Neural cell (in vitro differentiated cells): ENCODE measurements at regions not wholly inside any gene's neighbourhood (a gene's known extent, or its start where the extent isn't known, plus 50 kb on each side); places are given as distances from the start of the nearest gene placed in this dataset.

Experiments
- H2AFZ ChIP-seq: fragments of 200-600, 300-800 bp; sonication (generic), shearing (Covaris generic); 2 replicates; pipeline ENCODE4 v1.6.0; 2014; ENCODE audit warnings: low read depth, mild to moderate bottlenecking, antibody characterized with exemption, low read length, moderate library complexity
- H3F3A ChIP-seq: fragments of 200-600 bp; shearing (Covaris generic); 2 replicates; pipeline ENCODE4 v1.6.1; 2016; ENCODE audit warnings: mild to moderate bottlenecking, moderate library complexity, mixed read lengths, antibody characterized with exemption, low read length; ENCODE audit not compliant: insufficient read depth, poor library complexity, severe bottlenecking
- H3K27ac ChIP-seq: fragments of 200-600, 300-800 bp; sonication (generic), shearing (Covaris generic); 2 replicates; pipeline ENCODE4 v1.5.1; 2014; ENCODE audit warnings: mild to moderate bottlenecking, low read length, moderate library complexity
- H3K27me3 ChIP-seq: fragments of 300-800, 200-600 bp; sonication (generic), shearing (Covaris generic); 2 replicates; pipeline ENCODE4 v1.6.0; 2014; ENCODE audit warnings: mild to moderate bottlenecking, low read depth, low read length, moderate library complexity; ENCODE audit not compliant: insufficient read depth
- H3K36me3 ChIP-seq: fragments of 300-800, 200-600 bp; sonication (generic), shearing (Covaris generic); 2 replicates; pipeline ENCODE4 v1.5.1; 2014; ENCODE audit warnings: mild to moderate bottlenecking, antibody characterized with exemption, low read length, moderate library complexity; ENCODE audit not compliant: insufficient read depth
- H3K4me2 ChIP-seq: fragments of 300-800, 200-600 bp; sonication (generic), shearing (Covaris generic); 2 replicates; pipeline ENCODE4 v1.6.0; 2014; ENCODE audit warnings: mild to moderate bottlenecking, low read length
- H3K4me3 ChIP-seq: fragments of 300-800, 200-600 bp; sonication (generic), shearing (Covaris generic); 2 replicates; pipeline ENCODE4 v1.5.1; 2014; ENCODE audit warnings: mild to moderate bottlenecking, low read length, moderate library complexity
- H3K79me2 ChIP-seq: fragments of 200-600 bp; shearing (Covaris generic); replicated peaks from 2 replicates; pipeline ENCODE4 v1.6.0; 2014; ENCODE audit warnings: mild to moderate bottlenecking, low read length, moderate library complexity; ENCODE audit not compliant: insufficient read depth
- H3K9ac ChIP-seq: fragments of 300-800, 200-600 bp; sonication (generic), shearing (Covaris generic); 2 replicates; pipeline ENCODE4 v1.6.1; 2016; ENCODE audit warnings: mild to moderate bottlenecking, low read length, mixed read lengths
- H3K9me2 ChIP-seq: fragments of 200-600 bp; shearing (Covaris generic); 2 replicates; pipeline ENCODE4 v1.6.1; 2016; ENCODE audit warnings: mild to moderate bottlenecking, low read length, mixed read lengths; ENCODE audit not compliant: insufficient read depth
- H3K9me3 ChIP-seq: fragments of 200-600, 300-800 bp; sonication (generic), shearing (Covaris generic); 2 replicates; pipeline ENCODE4 v1.6.1; 2016; ENCODE audit warnings: mild to moderate bottlenecking, mixed run types, low read length, moderate library complexity, mixed read lengths
- H4K20me1 ChIP-seq: fragments of 200-600 bp; shearing (Covaris generic); 2 replicates; pipeline ENCODE4 v1.6.1; 2016; ENCODE audit warnings: mild to moderate bottlenecking, mixed run types; ENCODE audit not compliant: insufficient read depth
- EP300 ChIP-seq: fragments of 450-650 bp; conservative IDR thresholded peaks from 2 replicates; pipeline ENCODE4 v1.6.1; 2014; ENCODE audit warnings: antibody characterized with exemption, mild to moderate bottlenecking, moderate library complexity; ENCODE audit not compliant: poor library complexity, severe bottlenecking
- EZH2 ChIP-seq: fragments of 200-600, 300-800 bp; shearing (Covaris generic), sonication (generic); IDR thresholded peaks from 2 replicates; pipeline ENCODE4 v1.6.1; 2014; ENCODE audit warnings: antibody characterized with exemption, low read length, borderline replicate concordance, mild to moderate bottlenecking; ENCODE audit not compliant: insufficient read depth, poor library complexity, severe bottlenecking
- POLR2AphosphoS5 ChIP-seq: IDR thresholded peaks from 2 replicates; pipeline ENCODE4 v1.6.1; 2012
- RAD21 ChIP-seq: fragments of 450-650 bp; conservative IDR thresholded peaks from 2 replicates; pipeline ENCODE4 v1.6.1; 2014; ENCODE audit warnings: antibody characterized with exemption, mild to moderate bottlenecking, moderate library complexity
- REST ChIP-seq: IDR thresholded peaks from 2 replicates; pipeline ENCODE4 v1.6.1; 2012; ENCODE audit warnings: borderline replicate concordance
- SMC3 ChIP-seq: fragments of 450-650 bp; conservative IDR thresholded peaks from 2 replicates; pipeline ENCODE4 v1.6.1; 2014; ENCODE audit warnings: antibody characterized with exemption, mild to moderate bottlenecking, moderate library complexity; ENCODE audit not compliant: poor library complexity
- TAF1 ChIP-seq: IDR thresholded peaks from 2 replicates; pipeline ENCODE4 v1.6.1; 2012; ENCODE audit warnings: low read depth
- TF ChIP-seq, protein P1 (sequence below): fragments of 450-650 bp; IDR thresholded peaks from 2 replicates; pipeline ENCODE4 v1.5.1; 2014; ENCODE audit warnings: antibody characterized with exemption, mild to moderate bottlenecking, moderate library complexity; ENCODE audit not compliant: poor library complexity, severe bottlenecking

DNA sequence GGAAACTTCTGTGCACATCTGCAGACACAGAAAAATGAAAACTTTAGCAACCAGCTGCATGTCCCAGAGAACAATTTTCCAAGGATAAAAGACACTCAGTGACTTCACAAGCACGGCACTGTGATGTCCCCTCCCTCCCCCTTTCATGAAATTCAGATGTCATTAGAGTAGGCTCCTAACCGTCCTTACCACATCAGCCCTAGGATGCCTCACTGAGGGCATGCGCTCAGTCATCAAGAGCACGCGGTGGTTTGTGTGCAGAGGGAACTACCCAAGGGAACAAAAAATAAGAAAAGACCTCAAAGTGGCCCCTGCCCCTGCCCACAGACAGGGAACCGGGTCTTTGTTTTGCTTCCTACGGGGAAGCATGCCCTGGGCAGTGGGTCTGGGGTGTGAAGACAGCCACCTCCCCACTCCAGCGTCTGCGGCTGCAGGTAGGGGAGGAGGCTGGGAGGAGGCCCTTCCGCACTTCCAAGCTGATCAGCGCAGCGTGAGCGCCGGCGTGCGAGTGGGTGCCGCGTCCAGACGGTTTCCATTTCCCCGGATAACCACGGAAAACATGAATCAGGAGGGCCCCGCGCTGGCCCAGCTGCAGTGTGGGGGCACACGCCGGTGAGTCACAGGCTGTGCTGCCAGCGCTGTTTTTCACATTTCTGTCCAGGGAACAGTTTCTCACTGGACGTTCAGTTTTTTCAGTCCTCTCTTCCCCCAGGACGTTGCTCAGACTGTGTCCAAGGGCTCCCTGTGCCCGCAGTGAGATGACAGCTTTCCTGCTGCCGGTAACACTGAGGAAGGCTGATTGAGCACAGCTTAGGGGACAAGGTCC lies 70.6 kb downstream of the COPS8 start:
- no peaks in the 10 kb centered on the region for H3K27me3 ChIP-seq
- no peaks in the 10 kb centered on the region for H3K36me3 ChIP-seq
- no peak overlapping the region for H3K9ac ChIP-seq
- H3K4me3 ChIP-seq: no peak overlapping the region
- no peaks in the 10 kb centered on the region for H3K79me2 ChIP-seq
- H4K20me1 ChIP-seq: no peaks in the 10 kb centered on the region
- no peak overlapping the region for H3K4me2 ChIP-seq
- H3K27ac ChIP-seq: no peak overlapping the region
- H3K9me3 ChIP-seq: no peaks in the 10 kb centered on the region
- H3F3A ChIP-seq: no peaks in the 10 kb centered on the region
- H3K9me2 ChIP-seq: no peaks in the 10 kb centered on the region
- H2AFZ ChIP-seq: no peak overlapping the region
- TF ChIP-seq EP300 (no peak), POLR2AphosphoS5 (no peak)

DNA sequence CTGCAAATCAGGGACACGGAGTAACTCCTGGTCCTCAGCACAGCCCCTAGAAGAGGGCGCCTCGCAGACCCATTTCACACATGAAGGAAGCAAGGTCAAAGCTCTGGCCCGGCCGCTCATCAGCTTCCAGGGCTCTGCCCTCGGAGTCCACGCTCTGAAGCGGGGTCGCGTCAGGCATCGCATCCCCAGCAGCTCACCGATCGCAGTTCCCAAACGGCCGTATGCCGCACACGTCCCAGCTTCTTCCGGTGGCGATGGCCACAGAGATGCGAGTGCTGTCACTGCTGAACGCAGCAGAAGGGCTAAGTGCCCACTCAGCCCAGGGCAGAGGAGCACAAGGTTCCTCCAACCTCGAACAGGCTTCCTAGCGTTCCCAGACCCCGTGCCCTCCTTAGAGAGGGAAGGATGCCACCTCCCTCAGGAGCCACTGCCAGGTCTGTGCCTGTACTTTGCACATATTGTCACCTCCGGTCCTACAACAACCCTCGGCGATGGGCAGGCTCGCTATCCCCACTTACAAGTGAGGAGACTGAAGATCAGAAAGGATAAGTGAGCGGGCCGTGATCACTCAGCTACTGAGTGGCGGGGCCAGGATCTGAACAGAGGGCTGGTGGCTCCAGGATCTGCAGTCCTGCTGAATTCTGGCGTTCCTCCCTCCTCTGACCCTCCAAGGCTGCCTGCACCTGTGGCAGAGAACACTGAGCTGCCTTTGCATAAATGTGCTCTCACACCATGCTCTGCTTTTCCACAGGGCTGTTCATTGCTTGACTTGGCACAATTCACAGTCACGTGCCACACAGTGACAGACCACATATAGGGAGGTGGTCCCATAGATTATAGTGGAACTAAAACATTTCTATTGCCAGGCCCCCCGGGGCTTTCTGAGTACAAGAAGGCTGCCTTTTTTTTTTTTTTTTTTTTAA lies 71.4 kb downstream of the COPS8 start:
- Histone ChIP-seq H4K20me1 (no peaks in the 10 kb centered on the region), H3K4me2 (no peak overlapping the region), H2AFZ (no peak overlapping the region), H3K36me3 (no peaks in the 10 kb centered on the region), H3K9me2 (no peaks in the 10 kb centered on the region), H3K79me2 (no peaks in the 10 kb centered on the region), H3K4me3 (no peak overlapping the region), H3K27me3 (no peaks in the 10 kb centered on the region), H3K9ac (no peak overlapping the region), H3K9me3 (no peaks in the 10 kb centered on the region), H3F3A (no peaks in the 10 kb centered on the region), H3K27ac (no peak overlapping the region)
- TF ChIP-seq TAF1: no peak
- TF ChIP-seq REST: no peak
- no peak for TF ChIP-seq SMC3
- TF ChIP-seq, protein P1, sequence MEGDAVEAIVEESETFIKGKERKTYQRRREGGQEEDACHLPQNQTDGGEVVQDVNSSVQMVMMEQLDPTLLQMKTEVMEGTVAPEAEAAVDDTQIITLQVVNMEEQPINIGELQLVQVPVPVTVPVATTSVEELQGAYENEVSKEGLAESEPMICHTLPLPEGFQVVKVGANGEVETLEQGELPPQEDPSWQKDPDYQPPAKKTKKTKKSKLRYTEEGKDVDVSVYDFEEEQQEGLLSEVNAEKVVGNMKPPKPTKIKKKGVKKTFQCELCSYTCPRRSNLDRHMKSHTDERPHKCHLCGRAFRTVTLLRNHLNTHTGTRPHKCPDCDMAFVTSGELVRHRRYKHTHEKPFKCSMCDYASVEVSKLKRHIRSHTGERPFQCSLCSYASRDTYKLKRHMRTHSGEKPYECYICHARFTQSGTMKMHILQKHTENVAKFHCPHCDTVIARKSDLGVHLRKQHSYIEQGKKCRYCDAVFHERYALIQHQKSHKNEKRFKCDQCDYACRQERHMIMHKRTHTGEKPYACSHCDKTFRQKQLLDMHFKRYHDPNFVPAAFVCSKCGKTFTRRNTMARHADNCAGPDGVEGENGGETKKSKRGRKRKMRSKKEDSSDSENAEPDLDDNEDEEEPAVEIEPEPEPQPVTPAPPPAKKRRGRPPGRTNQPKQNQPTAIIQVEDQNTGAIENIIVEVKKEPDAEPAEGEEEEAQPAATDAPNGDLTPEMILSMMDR: no peak
- TF ChIP-seq RAD21: no peak
- no peak for TF ChIP-seq POLR2AphosphoS5
- no peak for TF ChIP-seq EP300
- no peak for TF ChIP-seq EZH2
